ENCODE measurements at regions not wholly inside any gene's neighbourhood (a gene's known extent, or its start where the extent isn't known, plus 50 kb on each side); places are given as distances from the start of the nearest gene placed in this dataset.

- TF ChIP-seq CTCF (conservative IDR thresholded peaks at IDR 0.05; ENCODE audit: low read length) (no peak), EZH2phosphoT487 (IDR thresholded peaks at IDR 0.05; ENCODE audit: borderline replicate concordance, low read depth, low read length) (no peak)
Measured at GRCh38 chr6:167465482-167465881, 140.6 kb downstream of the TTLL2 start.
